ENCODE measurements at regions not wholly inside any gene's neighbourhood (a gene's known extent, or its start where the extent isn't known, plus 50 kb on each side); places are given as distances from the start of the nearest gene placed in this dataset.
A peak's percentile ranks its signal among the peaks of the same experiment; 100 is the strongest.

GRCh38 chr12:13367973-13368372, 171.4 kb downstream of the EMP1 start:
- ATAC-seq = peak; percentile 53 to 67 (median 60)
- intact Hi-C loops (cut with DNase I) = loop anchor here (5.0 to 10.0 kb wide), 2 partner anchors 177 to 799 kb away; no protein-coding TSS in a partner anchor
- no peak overlapping the region for H3K27ac ChIP-seq
- H3K27me3 ChIP-seq (ENCODE audit: insufficient read depth in 3 of 3, low read length in 2 of 3) = peaks cover 0 to 3% (median 0%) of the 10 kb centered on the region in 3 donors
- TF ChIP-seq, protein P1, sequence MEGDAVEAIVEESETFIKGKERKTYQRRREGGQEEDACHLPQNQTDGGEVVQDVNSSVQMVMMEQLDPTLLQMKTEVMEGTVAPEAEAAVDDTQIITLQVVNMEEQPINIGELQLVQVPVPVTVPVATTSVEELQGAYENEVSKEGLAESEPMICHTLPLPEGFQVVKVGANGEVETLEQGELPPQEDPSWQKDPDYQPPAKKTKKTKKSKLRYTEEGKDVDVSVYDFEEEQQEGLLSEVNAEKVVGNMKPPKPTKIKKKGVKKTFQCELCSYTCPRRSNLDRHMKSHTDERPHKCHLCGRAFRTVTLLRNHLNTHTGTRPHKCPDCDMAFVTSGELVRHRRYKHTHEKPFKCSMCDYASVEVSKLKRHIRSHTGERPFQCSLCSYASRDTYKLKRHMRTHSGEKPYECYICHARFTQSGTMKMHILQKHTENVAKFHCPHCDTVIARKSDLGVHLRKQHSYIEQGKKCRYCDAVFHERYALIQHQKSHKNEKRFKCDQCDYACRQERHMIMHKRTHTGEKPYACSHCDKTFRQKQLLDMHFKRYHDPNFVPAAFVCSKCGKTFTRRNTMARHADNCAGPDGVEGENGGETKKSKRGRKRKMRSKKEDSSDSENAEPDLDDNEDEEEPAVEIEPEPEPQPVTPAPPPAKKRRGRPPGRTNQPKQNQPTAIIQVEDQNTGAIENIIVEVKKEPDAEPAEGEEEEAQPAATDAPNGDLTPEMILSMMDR (IDR thresholded peaks at IDR 0.05) = no peak
- no peaks in the 10 kb centered on the region for H3K4me1 ChIP-seq
- no peaks in the 10 kb centered on the region for H3K9me3 ChIP-seq
- H3K36me3 ChIP-seq (ENCODE audit: insufficient read depth in 1 of 2, low read depth in 1 of 2) = no peaks in the 10 kb centered on the region
- WGBS, 3 donors = 38 to 49% (median 49%) methylated on average over 11 of the region's 11 CpGs
- no peak for DNase-seq
- H3K4me3 ChIP-seq = no peak overlapping the region

DNA sequence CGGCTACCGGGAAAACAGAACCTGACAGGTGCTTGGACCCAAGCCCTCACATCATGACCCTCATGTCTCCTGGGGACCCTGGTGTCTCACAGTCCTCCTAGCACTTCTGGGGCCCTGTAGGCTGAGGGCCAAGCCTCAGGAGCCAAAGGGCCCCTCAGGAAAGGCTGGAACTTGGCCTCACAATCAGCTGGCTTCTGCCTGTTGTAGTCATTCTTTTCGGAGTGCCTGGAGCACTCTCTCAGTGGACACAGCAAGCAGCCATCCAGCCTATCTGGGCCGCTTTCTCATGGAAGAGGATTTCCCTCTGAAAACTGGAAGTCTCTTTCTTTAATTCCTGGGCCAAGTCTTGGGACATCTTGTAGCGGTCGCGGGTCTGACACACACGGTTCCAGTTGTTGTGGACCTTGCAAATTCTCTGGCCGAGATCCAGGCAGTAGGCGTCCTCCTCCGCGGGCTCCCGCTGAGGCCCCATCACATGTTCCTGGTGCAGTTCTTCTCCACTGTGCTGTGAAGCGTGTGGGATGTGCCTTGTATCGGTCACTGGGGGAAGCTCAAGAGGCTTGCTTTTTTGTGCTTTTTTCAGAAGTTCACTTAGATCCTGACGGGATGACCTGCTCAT, 169.3 kb downstream of the EMP1 start:
- no peak overlapping the region for H3K27ac ChIP-seq
- no peaks in the 10 kb centered on the region for H3K36me3 ChIP-seq (ENCODE audit: insufficient read depth in 1 of 2, low read depth in 1 of 2)
- intact Hi-C loops (cut with DNase I) = loop anchor here (5.0 to 10.0 kb wide), 2 partner anchors 179 to 801 kb away; no protein-coding TSS in a partner anchor
- peaks cover 0 to 3% (median 0%) of the 10 kb centered on the region in 3 donors for H3K27me3 ChIP-seq (ENCODE audit: insufficient read depth in 3 of 3, low read length in 2 of 3)
- 29 to 46% (median 35%) methylated on average over 16 of the region's 16 CpGs for WGBS, 3 donors
- no peaks in the 10 kb centered on the region for H3K9me3 ChIP-seq
- H3K4me1 ChIP-seq = no peaks in the 10 kb centered on the region
- DNase-seq (peak in 1 of 2 donors; percentile 78), ATAC-seq (peak in 3 of 4 donors; percentile 36 to 71 (median 69))
- TF ChIP-seq, protein P1 (IDR thresholded peaks at IDR 0.05) = no peak
- H3K4me3 ChIP-seq = no peak overlapping the region

DNA sequence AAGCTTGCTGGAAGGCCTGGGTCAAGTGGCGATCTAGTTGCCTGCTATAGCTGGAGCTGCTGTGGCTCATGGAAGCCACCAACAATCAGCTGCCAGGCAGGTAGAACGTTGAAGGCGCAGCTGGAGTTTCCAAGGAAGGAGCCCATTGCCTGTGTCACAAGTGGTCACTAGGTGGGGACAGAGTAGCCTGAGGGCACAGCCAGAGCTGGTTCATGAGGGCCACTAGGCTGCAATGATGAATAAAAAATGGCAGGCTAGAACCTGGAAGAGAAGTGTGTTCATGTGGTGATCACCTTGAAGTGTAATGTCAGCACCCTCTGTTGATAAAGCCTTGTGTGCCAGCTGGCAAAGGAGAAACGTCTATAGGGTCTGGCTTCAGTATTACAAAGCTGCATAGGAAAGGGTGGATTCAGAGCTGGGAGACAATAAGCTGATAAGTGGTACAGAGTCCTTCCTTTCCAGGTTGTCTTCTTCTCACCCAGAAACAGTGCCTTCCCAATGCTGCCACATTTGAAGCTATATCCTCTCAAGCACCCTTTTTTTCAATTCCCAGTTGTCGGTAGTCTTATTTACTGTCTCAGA, 165.8 kb downstream of the EMP1 start:
- TF ChIP-seq, protein P1 (IDR thresholded peaks at IDR 0.05) = peak; percentile 83
- H3K4me1 ChIP-seq = no peaks in the 10 kb centered on the region
- H3K27ac ChIP-seq = no peak overlapping the region
- H3K36me3 ChIP-seq (ENCODE audit: insufficient read depth in 1 of 2, low read depth in 1 of 2) = no peaks in the 10 kb centered on the region
- intact Hi-C loops (cut with DNase I) = loop anchor here (5.0 to 10.0 kb wide), 3 partner anchors 175 to 300 kb away; no protein-coding TSS in a partner anchor
- H3K27me3 ChIP-seq (ENCODE audit: insufficient read depth in 3 of 3, low read length in 2 of 3) = peaks cover 0 to 3% (median 0%) of the 10 kb centered on the region in 3 donors
- H3K4me3 ChIP-seq = no peak overlapping the region
- peak; percentile 68 to 93 (median 86) for ATAC-seq
- H3K9me3 ChIP-seq = no peaks in the 10 kb centered on the region
- DNase-seq = peak; percentile 50 to 57
- WGBS, 3 donors = 55 to 61% (median 57%) methylated on average over 5 of the region's 5 CpGs

- Histone ChIP-seq H3K27me3 (ENCODE audit: insufficient read depth in 3 of 3, low read length in 2 of 3) (no peaks in the 10 kb centered on the region), H3K4me3 (no peak overlapping the region), H3K36me3 (ENCODE audit: insufficient read depth in 1 of 2, low read depth in 1 of 2) (no peaks in the 10 kb centered on the region), H3K9me3 (no peaks in the 10 kb centered on the region), H3K27ac (no peak overlapping the region), H3K4me1 (no peaks in the 10 kb centered on the region)
- TF ChIP-seq, protein P1 (IDR thresholded peaks at IDR 0.05) = no peak
- DNase-seq = no peak
- no peak for ATAC-seq
- intact Hi-C loops (cut with DNase I) = loop anchor here (5.0 to 10.0 kb wide), 3 partner anchors 178 to 303 kb away; no protein-coding TSS in a partner anchor
These were observed 163.1 kb downstream of the EMP1 start for GRCh38 chr12:13359636-13360035.
